Loucy (cell line): ENCODE measurements at regions not wholly inside any gene's neighbourhood (a gene's known extent, or its start where the extent isn't known, plus 50 kb on each side); places are given as distances from the start of the nearest gene placed in this dataset.

Source experiments
- H2AFZ ChIP-seq: fragments of 200-600 bp; sonication (generic); 2 replicates; pipeline ENCODE4 v1.6.0; 2016; ENCODE audit warnings: antibody characterized with exemption, mild to moderate bottlenecking, low read length, moderate library complexity
- H3F3A ChIP-seq: fragments of 200-600 bp; 2 replicates; pipeline ENCODE4 v1.6.0; 2016; ENCODE audit warnings: antibody characterized with exemption, low read depth, mild to moderate bottlenecking
- H3K27me3 ChIP-seq: fragments of 200-600 bp; sonication (generic); 2 replicates; pipeline ENCODE4 v1.6.1; 2014; ENCODE audit warnings: low read length, mild to moderate bottlenecking; ENCODE audit not compliant: insufficient read depth, poor library complexity, severe bottlenecking
- H3K36me3 ChIP-seq: fragments of 200-600 bp; sonication (generic); 2 replicates; pipeline ENCODE4 v1.6.1; 2016; ENCODE audit warnings: low read length; ENCODE audit not compliant: insufficient read depth
- H3K4me1 ChIP-seq: fragments of 200-600 bp; sonication (generic); 2 replicates; pipeline ENCODE4 v1.5.1; 2014; ENCODE audit warnings: low read length, mild to moderate bottlenecking; ENCODE audit not compliant: insufficient read depth, poor library complexity, severe bottlenecking
- H3K4me2 ChIP-seq: fragments of 200-600 bp; sonication (generic); 2 replicates; pipeline ENCODE4 v1.6.0; 2014; ENCODE audit warnings: antibody characterized with exemption, low read length, low read depth, mild to moderate bottlenecking; ENCODE audit not compliant: poor library complexity, severe bottlenecking
- H3K4me3 ChIP-seq: fragments of 200-600 bp; sonication (generic); 2 replicates; pipeline ENCODE4 v1.5.1; 2014; ENCODE audit warnings: low read length, mild to moderate bottlenecking, mixed read lengths; ENCODE audit not compliant: poor library complexity, severe bottlenecking
- H3K79me2 ChIP-seq: fragments of 200-600 bp; sonication (generic); 2 replicates; pipeline ENCODE4 v1.6.1; 2014; ENCODE audit warnings: low read length; ENCODE audit not compliant: insufficient read depth
- H3K9ac ChIP-seq: fragments of 200-600 bp; sonication (generic); 2 replicates; pipeline ENCODE4 v1.6.0; 2014; ENCODE audit warnings: mild to moderate bottlenecking, low read depth, low read length, moderate library complexity; ENCODE audit not compliant: poor library complexity, severe bottlenecking
- H3K9me2 ChIP-seq: fragments of 200-600 bp; sonication (generic); replicated peaks from 2 replicates; pipeline ENCODE4 v1.6.1; 2016; ENCODE audit warnings: low read depth, low read length, mixed read lengths
- H3K9me3 ChIP-seq: fragments of 200-600 bp; sonication (generic); 2 replicates; pipeline ENCODE4 v1.6.1; 2014; ENCODE audit warnings: mild to moderate bottlenecking, antibody characterized with exemption, low read length, low read depth; ENCODE audit not compliant: insufficient read depth
- H4K20me1 ChIP-seq: fragments of 200-600 bp; sonication (generic); 2 replicates; pipeline ENCODE4 v1.6.0; 2014; ENCODE audit warnings: antibody characterized with exemption, low read length, mild to moderate bottlenecking; ENCODE audit not compliant: insufficient read depth, poor library complexity, severe bottlenecking
- CTCF ChIP-seq: fragments of 200-600 bp; sonication (generic); conservative IDR thresholded peaks from 2 replicates; pipeline ENCODE4 v1.5.1; 2014; ENCODE audit warnings: mild to moderate bottlenecking, antibody characterized with exemption, low read length
- EZH2phosphoT487 ChIP-seq: fragments of 200-600 bp; IDR thresholded peaks from 2 replicates; pipeline ENCODE4 v1.6.1; 2018; ENCODE audit warnings: antibody characterized with exemption, mild to moderate bottlenecking, moderate library complexity, borderline replicate concordance

- no peak for TF ChIP-seq CTCF
- no peak for TF ChIP-seq EZH2phosphoT487
- H3K9me2 ChIP-seq: no peaks in the 10 kb centered on the region
- H3F3A ChIP-seq: no peaks in the 10 kb centered on the region
- H3K9me3 ChIP-seq: 0 out of 2 replicates have a peak, but pooled peaks cover 4% of the 10 kb centered on the region
- H2AFZ ChIP-seq: no peak overlapping the region
- H4K20me1 ChIP-seq: no peaks in the 10 kb centered on the region
- H3K79me2 ChIP-seq: no peaks in the 10 kb centered on the region
- H3K4me3 ChIP-seq: no peak overlapping the region
- H3K27me3 ChIP-seq: no peaks in the 10 kb centered on the region
- H3K4me2 ChIP-seq: no peak overlapping the region
- H3K36me3 ChIP-seq: no peaks in the 10 kb centered on the region
- H3K4me1 ChIP-seq: no peaks in the 10 kb centered on the region
- no peak overlapping the region for H3K9ac ChIP-seq
Measured at GRCh38 chr4:159689526-159689925, 586.6 kb downstream of the RAPGEF2 start.

GRCh38 chr4:159697322-159698283 lies 594.7 kb downstream of the RAPGEF2 start:
- H3K27me3 ChIP-seq: no peaks in the 10 kb centered on the region
- no peaks in the 10 kb centered on the region for H3F3A ChIP-seq
- no peaks in the 10 kb centered on the region for H3K9me3 ChIP-seq
- H2AFZ ChIP-seq: no peak overlapping the region
- no peak overlapping the region for H3K4me3 ChIP-seq
- TF ChIP-seq CTCF (no peak), EZH2phosphoT487 (no peak)
- H4K20me1 ChIP-seq: no peaks in the 10 kb centered on the region
- no peaks in the 10 kb centered on the region for H3K36me3 ChIP-seq
- H3K9ac ChIP-seq: no peak overlapping the region
- H3K79me2 ChIP-seq: no peaks in the 10 kb centered on the region
- H3K4me1 ChIP-seq: no peaks in the 10 kb centered on the region
- no peaks in the 10 kb centered on the region for H3K9me2 ChIP-seq
- no peak overlapping the region for H3K4me2 ChIP-seq

- no peaks in the 10 kb centered on the region for H3K27me3 ChIP-seq
Measured at GRCh38 chr4:159698336-159698735, 595.5 kb downstream of the RAPGEF2 start.

More at GRCh38 chr4:159698336-159698735, 595.5 kb downstream of the RAPGEF2 start:
- no peak overlapping the region for H2AFZ ChIP-seq
- H3K9me3 ChIP-seq: no peaks in the 10 kb centered on the region
- H3K36me3 ChIP-seq: no peaks in the 10 kb centered on the region
- no peak overlapping the region for H3K9ac ChIP-seq
- H3K4me2 ChIP-seq: no peak overlapping the region
- no peaks in the 10 kb centered on the region for H3F3A ChIP-seq
- no peak overlapping the region for H3K4me3 ChIP-seq
- H4K20me1 ChIP-seq: no peaks in the 10 kb centered on the region
- no peaks in the 10 kb centered on the region for H3K9me2 ChIP-seq
- TF ChIP-seq EZH2phosphoT487 (no peak), CTCF (no peak)
- H3K4me1 ChIP-seq: no peaks in the 10 kb centered on the region
- no peaks in the 10 kb centered on the region for H3K79me2 ChIP-seq
